NCI-H446 (cell line): ENCODE measurements at regions not wholly inside any gene's neighbourhood (a gene's known extent, or its start where the extent isn't known, plus 50 kb on each side); places are given as distances from the start of the nearest gene placed in this dataset.
"Not testable (repeated sequence)": the region's sequence is repeated elsewhere in the genome, so short reads cannot be mapped to it uniquely, and the experiment has no call there.

ENCODE experiments used
- DNase-seq, 2 experiments: peaks; one replicate each; lab custom pipeline; 2025; lab: John Stamatoyannopoulos, UW

- DNase-seq: not testable (repeated sequence)
Observed at GRCh38 chr11:14573539-14574057, 53.4 kb upstream of the PSMA1 start.

GRCh38 chr11:14577292-14577691, 57.1 kb upstream of the PSMA1 start:
- DNase-seq: no peak

GRCh38 chr11:14577835-14578529, 57.8 kb upstream of the PSMA1 start:
- no peak for DNase-seq

GRCh38 chr11:14578541-14578956, 58.4 kb upstream of the PSMA1 start:
- DNase-seq: peak in 1 of 2 experiments; percentile 23

GRCh38 chr11:14579646-14580045, 59.5 kb upstream of the PSMA1 start:
- no peak for DNase-seq

- DNase-seq: peak in 1 of 2 experiments; percentile 32
Observed at GRCh38 chr11:14582793-14583192, 60.8 kb upstream of the PDE3B start.

GRCh38 chr11:14583252-14584034, 60.2 kb upstream of the PDE3B start:
- DNase-seq: peak; percentile 41 to 88

- DNase-seq: no peak
Observed at GRCh38 chr11:14584035-14584363, 59.6 kb upstream of the PDE3B start.

- DNase-seq: no peak
Observed at GRCh38 chr11:14584595-14584994, 59.0 kb upstream of the PDE3B start.

- no peak for DNase-seq
Observed at GRCh38 chr11:14585438-14585837, 58.2 kb upstream of the PDE3B start.

- DNase-seq: no peak
Observed at GRCh38 chr11:14587258-14587657, 56.3 kb upstream of the PDE3B start.

- no peak for DNase-seq
Observed at GRCh38 chr11:14588681-14589080, 54.9 kb upstream of the PDE3B start.

GRCh38 chr11:14589421-14589820, 54.2 kb upstream of the PDE3B start:
- DNase-seq: no peak

GRCh38 chr11:14591046-14591445, 52.6 kb upstream of the PDE3B start:
- DNase-seq: not testable (repeated sequence)

GRCh38 chr11:14593671-14594070, 49.9 kb upstream of the PDE3B start:
- no peak for DNase-seq
